ENCODE measurements at regions not wholly inside any gene's neighbourhood (a gene's known extent, or its start where the extent isn't known, plus 50 kb on each side); places are given as distances from the start of the nearest gene placed in this dataset.

GRCh38 chr2:173598525-173598924, 243.9 kb downstream of the CDCA7 start:
- peaks cover 3% of the 10 kb centered on the region for H3K9me3 ChIP-seq (ENCODE audit: control insufficient read depth, low read depth, low read length)
- no peak overlapping the region for H3K14ac ChIP-seq (ENCODE audit: insufficient read depth, low read length)
- Mint-ChIP-seq H3K9me3 (peaks cover 9 to 17% of the 10 kb centered on the region in 2 experiments), H3K36me3 (ENCODE audit: insufficient read depth in 1 of 3, low read depth in 3 of 3) (peaks cover 3 to 8% (median 6%) of the 10 kb centered on the region in 3 experiments), H3K27me3 (ENCODE audit: low read depth) (no peaks in the 10 kb centered on the region), H3K4me3 (no peak overlapping the region), H3K27ac (no peak overlapping the region), H3K4me1 (no peaks in the 10 kb centered on the region)
- H3K4me1 ChIP-seq (ENCODE audit: insufficient read depth, low read length) = no peaks in the 10 kb centered on the region
- H2BK120ac ChIP-seq (ENCODE audit: low read depth, low read length, poor library complexity, severe bottlenecking) = no peak overlapping the region
- no peak overlapping the region for H2BK15ac ChIP-seq (ENCODE audit: low read depth, low read length)
- H3T11ph ChIP-seq (ENCODE audit: low read length) = no peak overlapping the region
- no peaks in the 10 kb centered on the region for H3K27me3 ChIP-seq (ENCODE audit: insufficient read depth, low read length)
- no peak overlapping the region for H4K91ac ChIP-seq (ENCODE audit: insufficient read length, low read depth, low read length)
- H3K79me2 ChIP-seq (ENCODE audit: insufficient read depth, low read length) = 0 out of 2 replicates have a peak, but pooled peaks cover 1% of the 10 kb centered on the region
- H4K8ac ChIP-seq (replicated peaks; ENCODE audit: insufficient read length, low read depth, low read length) = no peak overlapping the region
- no peak for TF ChIP-seq CTCF (conservative IDR thresholded peaks at IDR 0.05)
- no peak overlapping the region for H3K9ac ChIP-seq (ENCODE audit: extremely low read depth, insufficient read length, low read length)
- H2AK5ac ChIP-seq (ENCODE audit: insufficient read length, low read length) = no peak overlapping the region
- H3K23me2 ChIP-seq (ENCODE audit: insufficient read length, low read depth, low read length, poor library complexity, severe bottlenecking) = no peaks in the 10 kb centered on the region
- H3K4ac ChIP-seq (ENCODE audit: low read depth, low read length) = no peak overlapping the region
- H3K79me1 ChIP-seq (ENCODE audit: insufficient read depth, low read depth, low read length, poor library complexity, severe bottlenecking) = no peaks in the 10 kb centered on the region
- no peak overlapping the region for H4K5ac ChIP-seq (ENCODE audit: insufficient read length, low read depth, low read length)
- no peak overlapping the region for H3K27ac ChIP-seq (ENCODE audit: insufficient read length, low read depth, low read length)
- no peak overlapping the region for H3K18ac ChIP-seq (ENCODE audit: insufficient read length, low read depth, low read length)
- no peak overlapping the region for H3K56ac ChIP-seq (ENCODE audit: insufficient read length, low read depth, low read length)
- no peak overlapping the region for H2BK20ac ChIP-seq (ENCODE audit: low read depth, low read length, poor library complexity, severe bottlenecking)
- H2BK5ac ChIP-seq (ENCODE audit: insufficient read length, low read length) = no peak overlapping the region
- H3K4me2 ChIP-seq (ENCODE audit: insufficient read depth, insufficient read length, low read length) = no peak overlapping the region
- H3K23ac ChIP-seq (ENCODE audit: insufficient read length, low read depth, low read length) = no peak overlapping the region
- H4K20me1 ChIP-seq (ENCODE audit: control insufficient read depth, insufficient read depth, insufficient read length) = no peaks in the 10 kb centered on the region
- no peak overlapping the region for H2AFZ ChIP-seq (ENCODE audit: low read length)
- DNase-seq = no peak
- no peak overlapping the region for H2BK12ac ChIP-seq (ENCODE audit: insufficient read length, low read depth, low read length)
